GM13977 (cell line): ENCODE measurements at regions not wholly inside any gene's neighbourhood (a gene's known extent, or its start where the extent isn't known, plus 50 kb on each side); places are given as distances from the start of the nearest gene placed in this dataset.

Experiments
- DNase-seq: peaks from one replicate; pipeline ENCODE4 v3.0.0; 2012; ENCODE audit warnings: low spot score
- in situ Hi-C: fragments of 300-500 bp; cut with MboI; formaldehyde crosslinking; loops from one replicate; pipeline ENCODE4 v1.12.0; 2022; ENCODE audit warnings: low sequenced_read_pairs, low pct_unique_long_range_greater_than_20kb, mixed read lengths, inconsistent platforms; ENCODE audit not compliant: unreplicated experiment
- TF ChIP-seq, protein P1 (sequence below): IDR thresholded peaks from 2 replicates; pipeline ENCODE4 v1.5.1; 2012; ENCODE audit warnings: mild to moderate bottlenecking, control low read depth; ENCODE audit not compliant: insufficient read depth; ENCODE audit errors: extremely low read depth, missing control alignments

DNA sequence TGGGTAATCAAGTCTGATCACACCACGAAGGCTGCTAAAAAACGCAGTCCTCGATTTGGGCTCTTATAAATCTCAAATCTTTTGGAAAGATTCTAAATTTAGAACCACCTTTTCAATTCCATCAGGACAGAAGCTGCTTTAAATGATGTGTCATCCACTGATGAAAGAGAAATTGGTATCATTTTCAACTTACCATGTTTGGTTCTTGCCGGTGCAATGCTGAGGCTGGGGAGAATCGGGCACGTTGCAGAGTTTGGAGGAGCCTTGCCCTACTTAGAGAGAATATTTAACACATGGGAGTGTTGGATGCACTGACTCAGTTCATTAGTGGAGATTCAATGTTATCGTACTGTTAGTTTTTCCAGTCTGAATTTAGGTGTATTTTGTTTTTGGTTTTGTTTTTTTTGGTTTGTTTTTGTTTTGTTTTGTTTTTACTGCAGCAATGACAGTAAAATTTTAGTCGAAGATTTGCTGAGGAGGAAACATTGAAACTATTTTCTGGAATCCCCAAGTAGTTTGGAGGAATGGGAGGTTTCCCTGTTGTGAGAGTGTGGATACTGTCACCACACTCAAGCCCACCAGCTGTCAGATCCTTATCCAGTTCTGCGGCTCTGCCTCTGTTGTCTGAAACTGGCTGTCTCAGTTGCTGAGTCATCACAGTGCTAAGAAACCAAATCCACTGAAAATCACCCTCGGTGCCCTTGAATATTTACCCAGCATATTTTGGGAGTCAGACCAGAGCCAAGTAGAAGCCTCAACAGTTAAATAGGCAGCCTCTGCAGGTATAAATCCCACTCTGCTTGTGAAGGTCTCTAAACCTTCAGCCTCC is 497.0 kb downstream of the BTBD3 start:
- DNase-seq, result no peak
- TF ChIP-seq, protein P1, sequence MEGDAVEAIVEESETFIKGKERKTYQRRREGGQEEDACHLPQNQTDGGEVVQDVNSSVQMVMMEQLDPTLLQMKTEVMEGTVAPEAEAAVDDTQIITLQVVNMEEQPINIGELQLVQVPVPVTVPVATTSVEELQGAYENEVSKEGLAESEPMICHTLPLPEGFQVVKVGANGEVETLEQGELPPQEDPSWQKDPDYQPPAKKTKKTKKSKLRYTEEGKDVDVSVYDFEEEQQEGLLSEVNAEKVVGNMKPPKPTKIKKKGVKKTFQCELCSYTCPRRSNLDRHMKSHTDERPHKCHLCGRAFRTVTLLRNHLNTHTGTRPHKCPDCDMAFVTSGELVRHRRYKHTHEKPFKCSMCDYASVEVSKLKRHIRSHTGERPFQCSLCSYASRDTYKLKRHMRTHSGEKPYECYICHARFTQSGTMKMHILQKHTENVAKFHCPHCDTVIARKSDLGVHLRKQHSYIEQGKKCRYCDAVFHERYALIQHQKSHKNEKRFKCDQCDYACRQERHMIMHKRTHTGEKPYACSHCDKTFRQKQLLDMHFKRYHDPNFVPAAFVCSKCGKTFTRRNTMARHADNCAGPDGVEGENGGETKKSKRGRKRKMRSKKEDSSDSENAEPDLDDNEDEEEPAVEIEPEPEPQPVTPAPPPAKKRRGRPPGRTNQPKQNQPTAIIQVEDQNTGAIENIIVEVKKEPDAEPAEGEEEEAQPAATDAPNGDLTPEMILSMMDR, result no peak

GRCh38 chr20:12416281-12416680 is 498.6 kb downstream of the BTBD3 start:
- DNase-seq, result no peak
- TF ChIP-seq, protein P1, result no peak
- in situ Hi-C loops, result no loop called here

More for the DNA sequence above, 497.0 kb downstream of the BTBD3 start:
- in situ Hi-C loops, result no loop called here

DNA sequence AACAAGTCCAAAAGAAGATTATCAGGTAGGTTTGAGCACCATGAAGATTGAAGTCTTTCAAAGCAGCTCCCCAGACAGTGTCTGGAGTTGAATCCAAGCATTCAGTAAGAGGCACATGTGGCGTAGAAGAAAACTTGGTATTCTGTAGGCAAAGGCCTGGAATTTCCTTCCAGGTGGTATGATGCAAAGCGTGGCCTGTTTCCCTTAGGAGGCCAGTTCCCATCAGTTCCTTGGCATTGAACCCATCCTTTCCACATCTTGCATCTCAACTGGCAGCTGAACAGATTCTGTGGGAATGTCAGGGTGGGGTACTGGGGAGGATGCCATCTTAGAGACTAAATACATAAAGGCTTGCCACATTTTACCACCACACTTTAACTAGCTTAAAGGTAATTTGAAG is 516.0 kb downstream of the BTBD3 start:
- TF ChIP-seq, protein P1, result no peak
- in situ Hi-C loops, result no loop called here
- no peak for DNase-seq

- in situ Hi-C loops, result no loop called here
- no peak for DNase-seq
- TF ChIP-seq, protein P1, result no peak
Observed at GRCh38 chr20:12434672-12435071, 517.0 kb downstream of the BTBD3 start.

DNA sequence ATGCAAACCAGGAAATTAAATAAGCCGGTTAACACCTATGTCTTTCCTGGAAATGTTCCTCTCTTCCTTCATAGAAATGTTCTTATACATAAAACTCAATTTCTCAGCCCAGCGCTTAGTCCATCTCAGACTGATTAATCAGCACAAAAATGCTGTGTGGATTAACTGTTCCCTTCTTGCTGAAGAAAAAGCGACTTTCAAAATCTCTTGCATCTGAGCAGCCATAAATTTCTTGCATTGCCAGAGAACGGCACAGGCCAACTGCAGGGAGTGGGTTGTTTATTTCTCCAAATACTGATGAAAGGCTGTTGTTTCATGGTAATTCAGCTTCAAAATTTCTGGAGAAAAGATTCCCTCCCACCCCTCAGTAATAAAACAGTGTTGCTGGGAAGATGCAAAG is 517.6 kb downstream of the BTBD3 start:
- DNase-seq, result no peak
- in situ Hi-C loops, result no loop called here
- TF ChIP-seq, protein P1, result no peak

GRCh38 chr20:12453711-12454110 is 536.0 kb downstream of the BTBD3 start:
- in situ Hi-C loops, result no loop called here
- TF ChIP-seq, protein P1, result no peak
- no peak for DNase-seq

GRCh38 chr20:12455148-12455547 is 537.5 kb downstream of the BTBD3 start:
- no peak for DNase-seq

More at GRCh38 chr20:12455148-12455547, 537.5 kb downstream of the BTBD3 start:
- in situ Hi-C loops, result no loop called here
- TF ChIP-seq, protein P1, result no peak
